ENCODE measurements at regions not wholly inside any gene's neighbourhood (a gene's known extent, or its start where the extent isn't known, plus 50 kb on each side); places are given as distances from the start of the nearest gene placed in this dataset.
"Not testable (repeated sequence)": the region's sequence is repeated elsewhere in the genome, so short reads cannot be mapped to it uniquely, and the experiment has no call there.

- no peaks in the 10 kb centered on the region for H3K36me3 ChIP-seq (ENCODE audit: control insufficient read depth in 2 of 2, insufficient read depth in 2 of 2, low read length in 1 of 2)
- no peak overlapping the region for H3K4me3 ChIP-seq (ENCODE audit: low read length in 2 of 2)
- no peak overlapping the region for H3K27ac ChIP-seq (ENCODE audit: low read depth in 1 of 2, low read length in 1 of 2)
- H3K9me3 ChIP-seq (ENCODE audit: control insufficient read depth in 2 of 2, insufficient read depth in 1 of 2, low read length in 1 of 2), result peaks cover 0 to 5% of the 10 kb centered on the region in 2 donors
- H3K4me1 ChIP-seq (ENCODE audit: control insufficient read depth in 2 of 2, insufficient read depth in 2 of 2, low read length in 2 of 2), result no peaks in the 10 kb centered on the region
- H3K27me3 ChIP-seq (ENCODE audit: control insufficient read depth in 2 of 2, insufficient read depth in 1 of 2, low read length in 1 of 2), result no peaks in the 10 kb centered on the region
- WGBS, result 92% methylated on average over 4 of the region's 4 CpGs
- DNase-seq (ENCODE audit: low read depth in 6 of 9, low spot score in 9 of 9), result no peak
Measured at GRCh38 chr7:112587504-112587903, 106.7 kb downstream of the LSMEM1 start.

GRCh38 chr7:112592565-112593263, 111.9 kb downstream of the LSMEM1 start:
- not testable (repeated sequence) for H3K9me3 ChIP-seq (ENCODE audit: control insufficient read depth in 2 of 2, insufficient read depth in 1 of 2, low read length in 1 of 2); H3K27ac ChIP-seq (ENCODE audit: low read depth in 1 of 2, low read length in 1 of 2); H3K27me3 ChIP-seq (ENCODE audit: control insufficient read depth in 2 of 2, insufficient read depth in 1 of 2, low read length in 1 of 2); H3K4me3 ChIP-seq (ENCODE audit: low read length in 2 of 2); H3K36me3 ChIP-seq (ENCODE audit: control insufficient read depth in 2 of 2, insufficient read depth in 2 of 2, low read length in 1 of 2); DNase-seq (ENCODE audit: low read depth in 6 of 9, low spot score in 9 of 9); H3K4me1 ChIP-seq (ENCODE audit: control insufficient read depth in 2 of 2, insufficient read depth in 2 of 2, low read length in 2 of 2)
- WGBS, result 84% methylated on average over 4 of the region's 4 CpGs

DNA sequence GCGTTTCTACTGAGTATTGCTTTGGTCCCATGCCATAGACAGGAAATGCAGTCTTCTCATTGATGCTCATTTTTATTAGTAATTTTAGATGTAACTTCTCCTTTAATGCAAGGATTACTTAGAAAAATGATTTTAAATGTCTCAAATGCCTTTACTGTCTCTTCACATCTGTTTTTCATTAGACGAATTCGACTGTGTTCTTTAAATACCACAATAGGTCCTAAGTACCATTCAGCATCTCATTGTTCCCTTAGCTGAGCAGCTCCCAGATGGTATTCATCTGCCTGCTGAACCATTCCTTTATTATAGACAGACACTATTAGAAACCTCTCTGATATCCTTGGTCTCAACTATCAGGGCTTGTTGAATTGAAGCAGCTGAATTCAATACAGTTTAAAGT, 113.6 kb downstream of the LSMEM1 start:
- Histone ChIP-seq H3K27me3 (ENCODE audit: control insufficient read depth in 2 of 2, insufficient read depth in 1 of 2, low read length in 1 of 2) (no peaks in the 10 kb centered on the region), H3K27ac (ENCODE audit: low read depth in 1 of 2, low read length in 1 of 2) (no peak overlapping the region), H3K9me3 (ENCODE audit: control insufficient read depth in 2 of 2, insufficient read depth in 1 of 2, low read length in 1 of 2) (no peaks in the 10 kb centered on the region), H3K4me3 (ENCODE audit: low read length in 2 of 2) (no peak overlapping the region), H3K4me1 (ENCODE audit: control insufficient read depth in 2 of 2, insufficient read depth in 2 of 2, low read length in 2 of 2) (no peaks in the 10 kb centered on the region), H3K36me3 (ENCODE audit: control insufficient read depth in 2 of 2, insufficient read depth in 2 of 2, low read length in 1 of 2) (no peaks in the 10 kb centered on the region)
- DNase-seq (ENCODE audit: low read depth in 6 of 9, low spot score in 9 of 9), result no peak
- WGBS, result 90% methylated on average over 3 of the region's 3 CpGs

DNA sequence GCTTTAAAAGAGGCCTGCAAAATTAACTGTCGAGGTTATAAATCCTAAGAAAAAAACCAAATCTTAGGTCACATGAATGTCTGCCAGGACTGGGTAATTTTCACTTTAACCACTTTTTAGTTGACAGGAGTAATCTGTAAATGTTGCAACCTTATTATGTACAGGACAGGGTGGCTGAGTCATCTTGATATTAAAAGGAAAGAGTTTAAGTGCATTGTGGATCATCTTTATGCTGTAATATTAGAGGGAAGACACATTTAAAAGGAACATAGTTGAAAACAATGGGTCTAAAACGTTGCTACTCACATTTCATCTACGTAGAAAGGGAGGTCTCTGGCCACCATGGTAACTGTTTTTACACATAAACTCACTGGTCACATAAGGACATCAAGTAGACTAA, 115.5 kb downstream of the LSMEM1 start:
- no peak overlapping the region for H3K27ac ChIP-seq (ENCODE audit: low read depth in 1 of 2, low read length in 1 of 2)
- 76% methylated on average over 3 of the region's 3 CpGs for WGBS
- no peaks in the 10 kb centered on the region for H3K27me3 ChIP-seq (ENCODE audit: control insufficient read depth in 2 of 2, insufficient read depth in 1 of 2, low read length in 1 of 2)
- no peak for DNase-seq (ENCODE audit: low read depth in 6 of 9, low spot score in 9 of 9)
- H3K36me3 ChIP-seq (ENCODE audit: control insufficient read depth in 2 of 2, insufficient read depth in 2 of 2, low read length in 1 of 2), result no peaks in the 10 kb centered on the region
- no peak overlapping the region for H3K4me3 ChIP-seq (ENCODE audit: low read length in 2 of 2)
- H3K9me3 ChIP-seq (ENCODE audit: control insufficient read depth in 2 of 2, insufficient read depth in 1 of 2, low read length in 1 of 2), result no peaks in the 10 kb centered on the region
- H3K4me1 ChIP-seq (ENCODE audit: control insufficient read depth in 2 of 2, insufficient read depth in 2 of 2, low read length in 2 of 2), result no peaks in the 10 kb centered on the region

DNA sequence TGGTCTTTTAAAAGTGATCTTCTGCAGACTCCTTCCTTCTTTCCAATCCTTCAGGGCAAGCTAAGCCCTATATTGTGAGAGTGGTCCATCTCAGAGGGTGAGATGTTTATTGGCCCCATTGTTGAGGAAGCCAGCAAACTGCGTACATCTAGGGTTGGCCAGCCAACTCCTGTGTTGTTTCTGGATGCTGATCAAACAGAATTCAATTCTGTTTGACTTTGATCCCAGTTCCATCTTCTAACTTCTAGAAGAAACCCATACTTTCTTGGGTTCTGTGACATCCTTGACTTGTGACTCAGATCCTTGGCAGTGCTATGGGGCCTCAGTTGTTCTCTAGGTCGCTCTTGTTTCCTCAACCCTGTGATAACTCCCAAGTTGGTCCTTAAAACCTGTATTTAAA, 116.2 kb downstream of the LSMEM1 start:
- no peak overlapping the region for H3K4me3 ChIP-seq (ENCODE audit: low read length in 2 of 2)

GRCh38 chr7:112603673-112604072, 122.9 kb downstream of the LSMEM1 start:
- no peak overlapping the region for H3K4me3 ChIP-seq (ENCODE audit: low read length in 2 of 2)
- 93% methylated on average over 1 of the region's 1 CpG for WGBS
- H3K27me3 ChIP-seq (ENCODE audit: control insufficient read depth in 2 of 2, insufficient read depth in 1 of 2, low read length in 1 of 2), result no peaks in the 10 kb centered on the region
- H3K4me1 ChIP-seq (ENCODE audit: control insufficient read depth in 2 of 2, insufficient read depth in 2 of 2, low read length in 2 of 2), result no peaks in the 10 kb centered on the region
- H3K36me3 ChIP-seq (ENCODE audit: control insufficient read depth in 2 of 2, insufficient read depth in 2 of 2, low read length in 1 of 2), result no peaks in the 10 kb centered on the region
- H3K27ac ChIP-seq (ENCODE audit: low read depth in 1 of 2, low read length in 1 of 2), result no peak overlapping the region
- H3K9me3 ChIP-seq (ENCODE audit: control insufficient read depth in 2 of 2, insufficient read depth in 1 of 2, low read length in 1 of 2), result no peaks in the 10 kb centered on the region
- DNase-seq (ENCODE audit: low read depth in 6 of 9, low spot score in 9 of 9), result no peak

More for the DNA sequence above, 116.2 kb downstream of the LSMEM1 start:
- Histone ChIP-seq H3K36me3 (ENCODE audit: control insufficient read depth in 2 of 2, insufficient read depth in 2 of 2, low read length in 1 of 2) (no peaks in the 10 kb centered on the region), H3K4me1 (ENCODE audit: control insufficient read depth in 2 of 2, insufficient read depth in 2 of 2, low read length in 2 of 2) (no peaks in the 10 kb centered on the region), H3K27me3 (ENCODE audit: control insufficient read depth in 2 of 2, insufficient read depth in 1 of 2, low read length in 1 of 2) (no peaks in the 10 kb centered on the region), H3K27ac (ENCODE audit: low read depth in 1 of 2, low read length in 1 of 2) (no peak overlapping the region), H3K9me3 (ENCODE audit: control insufficient read depth in 2 of 2, insufficient read depth in 1 of 2, low read length in 1 of 2) (no peaks in the 10 kb centered on the region)
- 91% methylated on average over 2 of the region's 2 CpGs for WGBS
- DNase-seq (ENCODE audit: low read depth in 6 of 9, low spot score in 9 of 9), result no peak

- Histone ChIP-seq H3K4me3 (ENCODE audit: low read length in 2 of 2) (no peak overlapping the region), H3K4me1 (ENCODE audit: control insufficient read depth in 2 of 2, insufficient read depth in 2 of 2, low read length in 2 of 2) (no peaks in the 10 kb centered on the region), H3K27ac (ENCODE audit: low read depth in 1 of 2, low read length in 1 of 2) (no peak overlapping the region), H3K27me3 (ENCODE audit: control insufficient read depth in 2 of 2, insufficient read depth in 1 of 2, low read length in 1 of 2) (no peaks in the 10 kb centered on the region), H3K9me3 (ENCODE audit: control insufficient read depth in 2 of 2, insufficient read depth in 1 of 2, low read length in 1 of 2) (no peaks in the 10 kb centered on the region), H3K36me3 (ENCODE audit: control insufficient read depth in 2 of 2, insufficient read depth in 2 of 2, low read length in 1 of 2) (no peaks in the 10 kb centered on the region)
- no peak for DNase-seq (ENCODE audit: low read depth in 6 of 9, low spot score in 9 of 9)
- 88% methylated on average over 1 of the region's 1 CpG for WGBS
Measured at GRCh38 chr7:112610636-112611035, 129.8 kb downstream of the LSMEM1 start.

DNA sequence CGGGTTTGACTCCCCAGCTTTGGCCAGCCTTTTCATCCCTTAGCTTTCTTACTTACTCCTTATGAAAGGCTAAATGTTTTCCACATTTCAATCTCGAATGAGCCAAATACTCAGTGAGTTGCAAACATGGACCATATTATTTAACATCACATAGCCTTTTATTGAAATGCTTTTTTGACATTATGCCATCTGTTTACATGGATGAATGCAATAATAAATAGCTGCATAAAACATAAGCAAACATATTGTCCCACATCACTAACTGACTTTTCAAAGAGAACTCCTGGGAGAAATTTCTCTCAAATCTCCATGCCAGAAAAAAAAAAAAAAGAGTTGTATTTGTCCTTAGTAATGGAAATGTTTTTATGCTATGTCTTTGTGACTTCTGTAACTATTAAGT, 134.9 kb downstream of the LSMEM1 start:
- no peaks in the 10 kb centered on the region for H3K36me3 ChIP-seq (ENCODE audit: control insufficient read depth in 2 of 2, insufficient read depth in 2 of 2, low read length in 1 of 2)
- no peak overlapping the region for H3K4me3 ChIP-seq (ENCODE audit: low read length in 2 of 2)
- H3K9me3 ChIP-seq (ENCODE audit: control insufficient read depth in 2 of 2, insufficient read depth in 1 of 2, low read length in 1 of 2), result no peaks in the 10 kb centered on the region
- H3K27me3 ChIP-seq (ENCODE audit: control insufficient read depth in 2 of 2, insufficient read depth in 1 of 2, low read length in 1 of 2), result no peaks in the 10 kb centered on the region
- no peaks in the 10 kb centered on the region for H3K4me1 ChIP-seq (ENCODE audit: control insufficient read depth in 2 of 2, insufficient read depth in 2 of 2, low read length in 2 of 2)
- DNase-seq (ENCODE audit: low read depth in 6 of 9, low spot score in 9 of 9), result no peak
- H3K27ac ChIP-seq (ENCODE audit: low read depth in 1 of 2, low read length in 1 of 2), result no peak overlapping the region
- 82% methylated on average over 2 of the region's 2 CpGs for WGBS

DNA sequence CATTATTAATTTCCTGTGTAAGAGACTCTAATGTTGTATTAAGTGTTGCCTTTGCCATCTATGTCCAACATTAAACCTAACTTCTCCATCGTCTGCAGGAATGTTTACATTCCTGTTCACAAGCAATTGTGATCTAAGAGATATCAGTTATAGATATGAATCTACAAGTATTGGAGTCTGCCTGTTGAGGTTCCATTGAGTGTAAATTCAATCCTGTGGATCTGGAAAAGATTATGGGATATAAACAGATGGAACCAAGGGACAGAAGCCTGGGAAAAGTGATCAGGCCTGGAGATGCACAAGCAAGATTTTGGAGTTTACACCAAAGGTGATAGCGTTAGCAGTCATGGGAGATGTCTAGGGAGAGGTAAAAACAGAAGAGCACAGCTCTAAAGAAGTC, 135.5 kb downstream of the LSMEM1 start:
- no peaks in the 10 kb centered on the region for H3K9me3 ChIP-seq (ENCODE audit: control insufficient read depth in 2 of 2, insufficient read depth in 1 of 2, low read length in 1 of 2)
- no peaks in the 10 kb centered on the region for H3K4me1 ChIP-seq (ENCODE audit: control insufficient read depth in 2 of 2, insufficient read depth in 2 of 2, low read length in 2 of 2)
- no peak for DNase-seq (ENCODE audit: low read depth in 6 of 9, low spot score in 9 of 9)
- H3K27me3 ChIP-seq (ENCODE audit: control insufficient read depth in 2 of 2, insufficient read depth in 1 of 2, low read length in 1 of 2), result no peaks in the 10 kb centered on the region
- H3K27ac ChIP-seq (ENCODE audit: low read depth in 1 of 2, low read length in 1 of 2), result no peak overlapping the region
- no peaks in the 10 kb centered on the region for H3K36me3 ChIP-seq (ENCODE audit: control insufficient read depth in 2 of 2, insufficient read depth in 2 of 2, low read length in 1 of 2)
- H3K4me3 ChIP-seq (ENCODE audit: low read length in 2 of 2), result no peak overlapping the region
- 86% methylated on average over 2 of the region's 2 CpGs for WGBS

DNA sequence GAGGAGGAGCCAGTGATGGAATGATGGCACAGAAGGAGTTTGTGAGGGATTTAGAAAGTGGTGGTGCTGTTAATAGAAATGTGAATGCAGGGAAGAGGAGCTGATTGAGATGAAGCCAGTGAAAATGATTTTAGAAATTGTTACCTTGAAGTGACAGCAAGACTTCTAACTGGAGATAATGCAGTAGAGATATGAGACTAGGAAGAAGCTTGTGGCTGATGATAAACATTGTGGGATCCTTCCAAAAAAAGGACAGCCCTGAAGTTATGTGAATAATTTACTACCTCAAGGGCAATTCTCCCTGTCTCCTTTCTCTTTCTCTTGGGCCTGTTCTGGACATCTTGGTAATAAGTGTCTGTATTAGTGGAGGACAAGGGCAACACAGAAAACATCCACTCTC, 138.6 kb downstream of the LSMEM1 start:
- no peak for DNase-seq (ENCODE audit: low read depth in 6 of 9, low spot score in 9 of 9)
- Histone ChIP-seq H3K27me3 (ENCODE audit: control insufficient read depth in 2 of 2, insufficient read depth in 1 of 2, low read length in 1 of 2) (no peaks in the 10 kb centered on the region), H3K4me3 (ENCODE audit: low read length in 2 of 2) (no peak overlapping the region), H3K4me1 (ENCODE audit: control insufficient read depth in 2 of 2, insufficient read depth in 2 of 2, low read length in 2 of 2) (no peaks in the 10 kb centered on the region), H3K27ac (ENCODE audit: low read depth in 1 of 2, low read length in 1 of 2) (no peak overlapping the region), H3K36me3 (ENCODE audit: control insufficient read depth in 2 of 2, insufficient read depth in 2 of 2, low read length in 1 of 2) (no peaks in the 10 kb centered on the region), H3K9me3 (ENCODE audit: control insufficient read depth in 2 of 2, insufficient read depth in 1 of 2, low read length in 1 of 2) (no peaks in the 10 kb centered on the region)
